Sigmoid colon (tissue), 4 donors: ENCODE measurements at regions not wholly inside any gene's neighbourhood (a gene's known extent, or its start where the extent isn't known, plus 50 kb on each side); places are given as distances from the start of the nearest gene placed in this dataset.

ENCODE experiments used
- POLR2AphosphoS5 ChIP-seq, 4 donors: sonication (generic); formaldehyde crosslinking; IDR thresholded peaks; one replicate each; pipeline ENCODE4 v1.6.1; 2017; ENCODE audit warnings: antibody characterized with exemption in 4 of 4
- TF ChIP-seq, protein P1 (sequence below), 4 experiments: fragments of 450-650 bp in 3 of 4; fragments of 200-600 bp in 1 of 4; IDR thresholded peaks; one replicate each; pipeline ENCODE4 v1.5.1; 2016 to 2019; ENCODE audit warnings: antibody characterized with exemption in 4 of 4, mild to moderate bottlenecking in 3 of 4, moderate library complexity in 2 of 4

DNA sequence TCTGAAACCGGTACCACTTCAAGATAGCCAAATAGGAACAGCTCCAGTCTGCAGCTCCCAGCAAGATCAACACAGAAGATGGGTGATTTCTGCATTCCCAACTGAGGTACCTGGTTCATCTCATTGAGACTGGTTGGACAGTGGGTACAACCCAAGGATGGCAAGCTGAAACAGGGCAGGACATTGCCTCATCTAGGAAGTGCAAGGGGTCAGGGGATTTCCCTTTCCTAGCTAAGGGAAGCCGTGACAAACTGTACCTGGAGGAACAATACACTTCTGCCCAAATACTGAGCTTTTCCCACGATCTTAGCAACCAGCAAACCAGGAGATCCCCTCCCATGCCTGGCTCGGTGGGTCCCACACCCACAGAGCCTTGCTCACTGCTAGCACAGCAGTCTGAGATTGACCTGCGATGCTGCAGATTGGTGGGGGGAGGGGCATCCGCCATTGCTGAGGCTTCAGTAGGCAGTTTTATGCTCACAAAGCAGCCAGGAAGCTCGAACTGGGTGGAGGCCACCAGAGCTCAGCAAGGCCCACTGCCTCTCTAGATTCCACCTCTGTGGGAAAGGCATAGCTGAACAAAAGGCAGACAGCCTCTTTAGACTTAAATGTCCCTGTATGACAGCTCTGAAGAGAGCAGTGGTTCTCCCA lies 59.9 kb upstream of the C11orf58 start:
- TF ChIP-seq, protein P1, sequence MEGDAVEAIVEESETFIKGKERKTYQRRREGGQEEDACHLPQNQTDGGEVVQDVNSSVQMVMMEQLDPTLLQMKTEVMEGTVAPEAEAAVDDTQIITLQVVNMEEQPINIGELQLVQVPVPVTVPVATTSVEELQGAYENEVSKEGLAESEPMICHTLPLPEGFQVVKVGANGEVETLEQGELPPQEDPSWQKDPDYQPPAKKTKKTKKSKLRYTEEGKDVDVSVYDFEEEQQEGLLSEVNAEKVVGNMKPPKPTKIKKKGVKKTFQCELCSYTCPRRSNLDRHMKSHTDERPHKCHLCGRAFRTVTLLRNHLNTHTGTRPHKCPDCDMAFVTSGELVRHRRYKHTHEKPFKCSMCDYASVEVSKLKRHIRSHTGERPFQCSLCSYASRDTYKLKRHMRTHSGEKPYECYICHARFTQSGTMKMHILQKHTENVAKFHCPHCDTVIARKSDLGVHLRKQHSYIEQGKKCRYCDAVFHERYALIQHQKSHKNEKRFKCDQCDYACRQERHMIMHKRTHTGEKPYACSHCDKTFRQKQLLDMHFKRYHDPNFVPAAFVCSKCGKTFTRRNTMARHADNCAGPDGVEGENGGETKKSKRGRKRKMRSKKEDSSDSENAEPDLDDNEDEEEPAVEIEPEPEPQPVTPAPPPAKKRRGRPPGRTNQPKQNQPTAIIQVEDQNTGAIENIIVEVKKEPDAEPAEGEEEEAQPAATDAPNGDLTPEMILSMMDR (IDR thresholded peaks at IDR 0.05) = no peak
- no peak for TF ChIP-seq POLR2AphosphoS5 (IDR thresholded peaks at IDR 0.05)
